PC-3 (cell line): ENCODE measurements at regions not wholly inside any gene's neighbourhood (a gene's known extent, or its start where the extent isn't known, plus 50 kb on each side); places are given as distances from the start of the nearest gene placed in this dataset.

ENCODE experiments used
- ATAC-seq: fragments of 200-7000 bp; cut with Tn5 transposase; 2 replicates; pipeline ENCODE4 v1.9.1; 2020; ENCODE audit warnings: mild to moderate bottlenecking, moderate library complexity
- BruUV-seq: library from RNA; stranded (reverse); fragments of 400-500 nt; replicated peaks from 2 replicates; lab custom pipeline; 2021; lab: Mats Ljungman, UMichigan
- CTCF ChIA-PET: fragments of 300-600 bp; sonication (Branson Sonifier 250); formaldehyde crosslinking; loops from one replicate; lab custom pipeline; 2022; ENCODE audit warnings: antibody characterized with exemption; lab: Charles Lee
- POLR2A ChIA-PET: fragments of 300-600 bp; sonication (Branson Sonifier 250); formaldehyde crosslinking; loops from one replicate; lab custom pipeline; 2022; ENCODE audit warnings: antibody characterized with exemption; ENCODE audit not compliant: unreplicated experiment; lab: Charles Lee
- DNase-seq: peaks from one replicate; pipeline ENCODE4 v3.0.0-alpha.2; 2015
- H2AFZ ChIP-seq: fragments of 300-600 bp; sonication (generic); 2 replicates; pipeline ENCODE4 v1.6.0; 2016; ENCODE audit warnings: antibody characterized with exemption, low read length
- H3F3A ChIP-seq: fragments of 300-600 bp; sonication (generic); one replicate; pipeline ENCODE4 v1.6.0; 2017; ENCODE audit warnings: antibody characterized with exemption, low read length, control low read depth, mild to moderate bottlenecking; ENCODE audit not compliant: unreplicated experiment
- H3K27ac ChIP-seq: fragments of 300-600 bp; sonication (generic); 2 replicates; pipeline ENCODE4 v1.5.1; 2016; ENCODE audit warnings: mild to moderate bottlenecking, low read length
- H3K27me3 ChIP-seq: fragments of 300-600 bp; sonication (generic); 2 replicates; pipeline ENCODE4 v1.6.1; 2016; ENCODE audit warnings: low read length, mixed read lengths
- H3K36me3 ChIP-seq: fragments of 300-600 bp; sonication (generic); 2 replicates; pipeline ENCODE4 v1.6.1; 2016; ENCODE audit warnings: low read depth, mixed run types, low read length, mixed read lengths
- H3K4me1 ChIP-seq: fragments of 300-600 bp; sonication (generic); 2 replicates; pipeline ENCODE4 v1.5.1; 2016; ENCODE audit warnings: low read length; ENCODE audit not compliant: insufficient read depth
- H3K4me2 ChIP-seq: fragments of 300-600 bp; sonication (generic); 2 replicates; pipeline ENCODE4 v1.6.0; 2016; ENCODE audit warnings: low read length
- H3K4me3 ChIP-seq: fragments of 300-600 bp; sonication (generic); 2 replicates; pipeline ENCODE4 v1.5.1; 2016; ENCODE audit warnings: mild to moderate bottlenecking, low read length, mixed read lengths
- H3K79me2 ChIP-seq: fragments of 300-600 bp; sonication (generic); 2 replicates; pipeline ENCODE4 v1.6.1; 2017; ENCODE audit warnings: low read length, mixed read lengths
- H3K9ac ChIP-seq: fragments of 300-600 bp; sonication (generic); 2 replicates; pipeline ENCODE4 v1.6.0; 2016; ENCODE audit warnings: mild to moderate bottlenecking, low read length
- H3K9me2 ChIP-seq: fragments of 300-600 bp; sonication (generic); replicated peaks from 2 replicates; pipeline ENCODE4 v1.6.1; 2016; ENCODE audit warnings: mixed run types, low read length, mixed read lengths
- H3K9me3 ChIP-seq: fragments of 300-600 bp; sonication (generic); 2 replicates; pipeline ENCODE4 v1.6.1; 2016; ENCODE audit warnings: low read length, mixed read lengths
- H4K20me1 ChIP-seq: fragments of 300-600 bp; sonication (generic); 2 replicates; pipeline ENCODE4 v1.6.1; 2016; ENCODE audit warnings: low read length, mixed read lengths
- CTCF ChIP-seq: fragments of 300-600 bp; sonication (generic); conservative IDR thresholded peaks from 2 replicates; pipeline ENCODE4 v1.5.1; 2017; ENCODE audit warnings: antibody characterized with exemption, low read depth, mild to moderate bottlenecking, low read length
- EZH2 ChIP-seq: fragments of 300-600 bp; sonication (generic); IDR thresholded peaks from one replicate; pipeline ENCODE4 v1.6.1; 2017; ENCODE audit warnings: antibody characterized with exemption, mild to moderate bottlenecking, low read length; ENCODE audit not compliant: unreplicated experiment
- EZH2phosphoT487 ChIP-seq: fragments of 300-600 bp; sonication (generic); IDR thresholded peaks from 2 replicates; pipeline ENCODE4 v1.6.1; 2018; ENCODE audit warnings: mild to moderate bottlenecking, antibody characterized with exemption, low read length, borderline replicate concordance
- intact Hi-C: fragments of 100-400 bp; cut with micrococcal nuclease; formaldehyde crosslinking; loops from 2 replicates; pipeline ENCODE4 v1.9.0; 2023

GRCh38 chr9:96050048-96050860, 174.8 kb downstream of the ERCC6L2 start:
- no peaks in the 10 kb centered on the region for H3K79me2 ChIP-seq
- ChIA-PET POLR2A (no interaction called here), CTCF (no interaction called here)
- H2AFZ ChIP-seq, result no peak overlapping the region
- H3K4me2 ChIP-seq, result no peak overlapping the region
- H3K27ac ChIP-seq, result no peak overlapping the region
- no peaks in the 10 kb centered on the region; the same call in 1 of the 2 replicates for H3K27me3 ChIP-seq
- H4K20me1 ChIP-seq, result no peaks in the 10 kb centered on the region
- no peak for TF ChIP-seq EZH2
- no peak for TF ChIP-seq EZH2phosphoT487
- no peak for TF ChIP-seq CTCF
- intact Hi-C loops, result no loop called here
- H3K36me3 ChIP-seq, result no peaks in the 10 kb centered on the region
- no peak overlapping the region for H3K9ac ChIP-seq
- no peak overlapping the region for H3K4me3 ChIP-seq
- no peak for ATAC-seq
- H3K9me3 ChIP-seq, result no peaks in the 10 kb centered on the region
- no TSS peak for BruUV-seq
- no peaks in the 10 kb centered on the region for H3K9me2 ChIP-seq
- H3K4me1 ChIP-seq, result no peaks in the 10 kb centered on the region
- H3F3A ChIP-seq, result no peaks in the 10 kb centered on the region
- DNase-seq, result no peak

- H3K36me3 ChIP-seq, result no peaks in the 10 kb centered on the region
- no peak overlapping the region for H2AFZ ChIP-seq
- H3F3A ChIP-seq, result no peaks in the 10 kb centered on the region
- no peak overlapping the region for H3K4me3 ChIP-seq
- no peaks in the 10 kb centered on the region for H3K9me3 ChIP-seq
- no peak overlapping the region for H3K9ac ChIP-seq
- no peak for TF ChIP-seq EZH2phosphoT487
- TF ChIP-seq CTCF, result no peak
- TF ChIP-seq EZH2, result no peak
- H4K20me1 ChIP-seq, result no peaks in the 10 kb centered on the region
- no peak for DNase-seq
- H3K27me3 ChIP-seq, result no peaks in the 10 kb centered on the region; the same call in 1 of the 2 replicates
- ATAC-seq, result no peak
- BruUV-seq, result no TSS peak
- POLR2A ChIA-PET, result no interaction called here
- no peaks in the 10 kb centered on the region for H3K4me1 ChIP-seq
- intact Hi-C loops, result no loop called here
- H3K4me2 ChIP-seq, result no peak overlapping the region
- no peaks in the 10 kb centered on the region for H3K9me2 ChIP-seq
- H3K27ac ChIP-seq, result no peak overlapping the region
- no peaks in the 10 kb centered on the region for H3K79me2 ChIP-seq
- CTCF ChIA-PET, result no interaction called here
Observed at GRCh38 chr9:96048956-96049831, 173.7 kb downstream of the ERCC6L2 start.
